ENCODE measurements at regions not wholly inside any gene's neighbourhood (a gene's known extent, or its start where the extent isn't known, plus 50 kb on each side); places are given as distances from the start of the nearest gene placed in this dataset.
"Not testable (repeated sequence)": the region's sequence is repeated elsewhere in the genome, so short reads cannot be mapped to it uniquely, and the experiment has no call there.

- not testable (repeated sequence) for H2AK5ac ChIP-seq (ENCODE audit: low read length); H2BK12ac ChIP-seq (ENCODE audit: low read length); H3K4me3 ChIP-seq (ENCODE audit: low read depth, low read length); H3K9ac ChIP-seq (ENCODE audit: low read length); H3K4me1 ChIP-seq (ENCODE audit: control insufficient read depth in 1 of 2, insufficient read depth in 2 of 2, low read length in 2 of 2); H2AFZ ChIP-seq (ENCODE audit: insufficient read depth, low read length, poor library complexity); DNase-seq; H3K79me1 ChIP-seq (ENCODE audit: low read length); H3K18ac ChIP-seq (ENCODE audit: low read length); H2BK5ac ChIP-seq (ENCODE audit: low read depth, low read length, poor library complexity); H4K8ac ChIP-seq (ENCODE audit: low read depth, low read length); H3K14ac ChIP-seq (ENCODE audit: low read length); H3K9me3 ChIP-seq (ENCODE audit: insufficient read depth, low read depth, low read length); H2BK120ac ChIP-seq (ENCODE audit: insufficient read depth, low read length, poor library complexity); H3K36me3 ChIP-seq (ENCODE audit: control insufficient read depth in 1 of 2, insufficient read depth in 2 of 2, low read length in 2 of 2); H3K79me2 ChIP-seq (ENCODE audit: control insufficient read depth, insufficient read depth, low read length, poor library complexity); H3K4me2 ChIP-seq (ENCODE audit: low read length); H3K27ac ChIP-seq (ENCODE audit: low read depth, low read length); H3K27me3 ChIP-seq (ENCODE audit: insufficient read depth, low read length); H4K12ac ChIP-seq (ENCODE audit: low read depth, low read length); H3K4ac ChIP-seq (ENCODE audit: low read depth, low read length); H3K23ac ChIP-seq (ENCODE audit: low read length); H4K91ac ChIP-seq (ENCODE audit: low read depth, low read length)
- no CpG with 5 or more reads among the region's 4 CpGs for WGBS (ENCODE audit: extremely low coverage, insufficient coverage, insufficient read length)
Observed at GRCh38 chr2:7390311-7390710, 473.1 kb downstream of the RNF144A start.

DNA sequence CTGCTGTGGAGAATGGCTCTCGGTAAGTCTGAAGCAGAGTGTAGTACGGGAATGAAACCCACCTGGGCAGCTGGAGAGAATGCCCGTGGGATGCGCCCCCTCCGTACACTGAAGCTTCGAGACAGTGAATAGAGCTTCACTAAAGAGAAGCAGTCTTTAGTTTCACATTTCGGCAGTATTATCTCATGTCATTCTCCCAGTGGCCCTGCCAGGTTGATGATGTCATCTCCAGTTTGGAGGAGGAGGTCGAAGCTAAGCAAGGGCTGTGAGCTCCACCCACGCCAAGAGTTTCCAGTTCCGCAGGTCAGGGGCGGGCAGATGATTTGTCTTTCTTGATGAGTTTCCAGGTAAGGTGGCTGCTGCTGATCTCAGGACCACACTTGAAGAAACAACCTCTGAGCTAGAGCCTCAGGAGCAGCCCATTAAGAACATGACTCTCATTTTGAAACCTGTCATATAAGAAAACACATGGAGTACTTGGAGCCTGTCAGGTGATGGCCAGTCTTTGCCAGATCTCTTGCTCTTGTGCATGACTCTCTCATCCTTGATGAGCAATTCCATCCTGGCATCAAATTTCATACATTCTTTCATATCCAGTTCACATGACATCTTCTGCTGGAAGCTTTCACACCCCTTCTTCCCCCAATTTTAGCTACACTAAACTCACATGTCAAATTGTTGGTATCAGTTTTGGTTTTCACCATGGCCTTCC, 475.0 kb downstream of the RNF144A start:
- H3K14ac ChIP-seq (ENCODE audit: low read length), result no peak overlapping the region
- H3K4ac ChIP-seq (ENCODE audit: low read depth, low read length), result no peak overlapping the region
- peak in 1 of 2 donors; percentile 8 for DNase-seq
- H3K4me1 ChIP-seq (ENCODE audit: control insufficient read depth in 1 of 2, insufficient read depth in 2 of 2, low read length in 2 of 2), result peaks cover 0 to 3% of the 10 kb centered on the region in 2 experiments
- no peak overlapping the region for H3K9ac ChIP-seq (ENCODE audit: low read length)
- no peak overlapping the region for H3K27ac ChIP-seq (ENCODE audit: low read depth, low read length)
- H2BK12ac ChIP-seq (ENCODE audit: low read length), result no peak overlapping the region
- H2AFZ ChIP-seq (ENCODE audit: insufficient read depth, low read length, poor library complexity), result no peak overlapping the region
- no peak overlapping the region for H2BK5ac ChIP-seq (ENCODE audit: low read depth, low read length, poor library complexity)
- no peaks in the 10 kb centered on the region for H3K27me3 ChIP-seq (ENCODE audit: insufficient read depth, low read length)
- H3K9me3 ChIP-seq (ENCODE audit: insufficient read depth, low read depth, low read length), result no peaks in the 10 kb centered on the region
- no peak overlapping the region for H3K4me2 ChIP-seq (ENCODE audit: low read length)
- no peak overlapping the region for H3K18ac ChIP-seq (ENCODE audit: low read length)
- no peak overlapping the region for H3K23ac ChIP-seq (ENCODE audit: low read length)
- WGBS (ENCODE audit: extremely low coverage, insufficient coverage, insufficient read length), result no CpG with 5 or more reads among the region's 11 CpGs
- H4K91ac ChIP-seq (ENCODE audit: low read depth, low read length), result no peak overlapping the region
- no peak overlapping the region for H3K4me3 ChIP-seq (ENCODE audit: low read depth, low read length)
- no peak overlapping the region for H2BK120ac ChIP-seq (ENCODE audit: insufficient read depth, low read length, poor library complexity)
- H4K8ac ChIP-seq (ENCODE audit: low read depth, low read length), result no peak overlapping the region
- H4K12ac ChIP-seq (ENCODE audit: low read depth, low read length), result no peak overlapping the region
- no peaks in the 10 kb centered on the region for H3K79me2 ChIP-seq (ENCODE audit: control insufficient read depth, insufficient read depth, low read length, poor library complexity)
- H3K79me1 ChIP-seq (ENCODE audit: low read length), result no peaks in the 10 kb centered on the region
- H3K36me3 ChIP-seq (ENCODE audit: control insufficient read depth in 1 of 2, insufficient read depth in 2 of 2, low read length in 2 of 2), result no peaks in the 10 kb centered on the region
- H2AK5ac ChIP-seq (ENCODE audit: low read length), result no peak overlapping the region

DNA sequence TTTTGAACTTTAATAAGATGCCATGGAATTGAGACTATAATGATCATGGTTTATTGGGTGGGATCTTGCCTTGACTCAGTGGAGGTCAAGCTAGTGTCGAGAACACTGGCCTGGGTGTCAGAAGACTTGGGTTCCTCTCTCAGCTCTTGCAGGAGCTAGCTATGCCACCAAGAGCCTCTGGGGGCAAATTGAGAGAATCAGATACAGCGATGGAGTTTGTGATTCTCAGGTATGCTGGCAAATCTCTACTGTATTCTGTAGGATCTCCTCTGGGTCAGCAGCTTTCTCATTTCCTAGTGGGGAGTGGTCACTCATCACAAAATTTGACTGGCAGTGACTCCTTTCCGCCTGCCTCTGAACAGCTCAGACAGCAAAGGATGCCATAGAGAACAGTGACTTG, 477.0 kb downstream of the RNF144A start:
- H3K9ac ChIP-seq (ENCODE audit: low read length), result no peak overlapping the region
- no peaks in the 10 kb centered on the region for H3K27me3 ChIP-seq (ENCODE audit: insufficient read depth, low read length)
- H3K18ac ChIP-seq (ENCODE audit: low read length), result no peak overlapping the region
- H2BK5ac ChIP-seq (ENCODE audit: low read depth, low read length, poor library complexity), result no peak overlapping the region
- H4K91ac ChIP-seq (ENCODE audit: low read depth, low read length), result no peak overlapping the region
- no peak overlapping the region for H3K4ac ChIP-seq (ENCODE audit: low read depth, low read length)
- no peak overlapping the region for H2BK12ac ChIP-seq (ENCODE audit: low read length)
- no peak overlapping the region for H2BK120ac ChIP-seq (ENCODE audit: insufficient read depth, low read length, poor library complexity)
- no peak overlapping the region for H3K4me2 ChIP-seq (ENCODE audit: low read length)
- H3K79me1 ChIP-seq (ENCODE audit: low read length), result no peaks in the 10 kb centered on the region
- H3K4me3 ChIP-seq (ENCODE audit: low read depth, low read length), result no peak overlapping the region
- no peak overlapping the region for H4K8ac ChIP-seq (ENCODE audit: low read depth, low read length)
- H2AK5ac ChIP-seq (ENCODE audit: low read length), result no peak overlapping the region
- H2AFZ ChIP-seq (ENCODE audit: insufficient read depth, low read length, poor library complexity), result no peak overlapping the region
- no peak overlapping the region for H3K23ac ChIP-seq (ENCODE audit: low read length)
- no peak overlapping the region for H3K14ac ChIP-seq (ENCODE audit: low read length)
- H3K36me3 ChIP-seq (ENCODE audit: control insufficient read depth in 1 of 2, insufficient read depth in 2 of 2, low read length in 2 of 2), result no peaks in the 10 kb centered on the region
- no peaks in the 10 kb centered on the region for H3K79me2 ChIP-seq (ENCODE audit: control insufficient read depth, insufficient read depth, low read length, poor library complexity)
- peaks cover 0 to 3% of the 10 kb centered on the region in 2 experiments for H3K4me1 ChIP-seq (ENCODE audit: control insufficient read depth in 1 of 2, insufficient read depth in 2 of 2, low read length in 2 of 2)
- no peak for DNase-seq
- WGBS (ENCODE audit: extremely low coverage, insufficient coverage, insufficient read length), result no CpG with 5 or more reads among the region's 3 CpGs
- no peak overlapping the region for H3K27ac ChIP-seq (ENCODE audit: low read depth, low read length)
- H3K9me3 ChIP-seq (ENCODE audit: insufficient read depth, low read depth, low read length), result no peaks in the 10 kb centered on the region
- H4K12ac ChIP-seq (ENCODE audit: low read depth, low read length), result no peak overlapping the region

DNA sequence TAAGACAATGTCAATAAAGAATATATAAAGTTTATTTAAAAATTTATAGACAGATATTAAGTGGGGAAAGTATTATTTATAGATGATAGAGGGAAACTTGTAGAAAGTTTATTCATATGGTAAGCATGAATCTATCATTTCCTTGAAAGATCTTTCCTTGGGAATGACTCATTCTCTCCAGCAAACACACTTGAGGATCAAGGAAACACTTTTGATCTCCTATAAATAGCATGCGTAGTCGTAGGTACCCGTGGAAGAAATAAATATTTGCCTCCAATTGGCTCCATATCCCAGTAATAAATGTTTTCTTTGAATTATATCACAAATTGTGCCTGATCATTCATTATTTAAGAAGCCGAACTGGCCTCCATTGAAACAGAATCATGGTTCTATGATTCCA, 483.4 kb downstream of the RNF144A start:
- H3K14ac ChIP-seq (ENCODE audit: low read length), result no peak overlapping the region
- no peak overlapping the region for H4K8ac ChIP-seq (ENCODE audit: low read depth, low read length)
- no CpG with 5 or more reads among the region's 4 CpGs for WGBS (ENCODE audit: extremely low coverage, insufficient coverage, insufficient read length)
- H3K27me3 ChIP-seq (ENCODE audit: insufficient read depth, low read length), result no peaks in the 10 kb centered on the region
- H3K4me2 ChIP-seq (ENCODE audit: low read length), result no peak overlapping the region
- no peak overlapping the region for H3K23ac ChIP-seq (ENCODE audit: low read length)
- H3K4me1 ChIP-seq (ENCODE audit: control insufficient read depth in 1 of 2, insufficient read depth in 2 of 2, low read length in 2 of 2), result no peaks in the 10 kb centered on the region
- H3K79me2 ChIP-seq (ENCODE audit: control insufficient read depth, insufficient read depth, low read length, poor library complexity), result no peaks in the 10 kb centered on the region
- no peak overlapping the region for H2BK120ac ChIP-seq (ENCODE audit: insufficient read depth, low read length, poor library complexity)
- H3K4ac ChIP-seq (ENCODE audit: low read depth, low read length), result no peak overlapping the region
- no peak overlapping the region for H2AK5ac ChIP-seq (ENCODE audit: low read length)
- H3K18ac ChIP-seq (ENCODE audit: low read length), result no peak overlapping the region
- H3K9me3 ChIP-seq (ENCODE audit: insufficient read depth, low read depth, low read length), result no peaks in the 10 kb centered on the region
- no peak overlapping the region for H4K91ac ChIP-seq (ENCODE audit: low read depth, low read length)
- no peaks in the 10 kb centered on the region for H3K36me3 ChIP-seq (ENCODE audit: control insufficient read depth in 1 of 2, insufficient read depth in 2 of 2, low read length in 2 of 2)
- H4K12ac ChIP-seq (ENCODE audit: low read depth, low read length), result no peak overlapping the region
- H3K79me1 ChIP-seq (ENCODE audit: low read length), result no peaks in the 10 kb centered on the region
- no peak overlapping the region for H3K9ac ChIP-seq (ENCODE audit: low read length)
- DNase-seq, result no peak
- no peak overlapping the region for H2BK5ac ChIP-seq (ENCODE audit: low read depth, low read length, poor library complexity)
- no peak overlapping the region for H2BK12ac ChIP-seq (ENCODE audit: low read length)
- H3K27ac ChIP-seq (ENCODE audit: low read depth, low read length), result no peak overlapping the region
- no peak overlapping the region for H3K4me3 ChIP-seq (ENCODE audit: low read depth, low read length)
- no peak overlapping the region for H2AFZ ChIP-seq (ENCODE audit: insufficient read depth, low read length, poor library complexity)

All from trophoblast cell (in vitro differentiated cells and primary cell).